ENCODE measurements at regions not wholly inside any gene's neighbourhood (a gene's known extent, or its start where the extent isn't known, plus 50 kb on each side); places are given as distances from the start of the nearest gene placed in this dataset.
A peak's percentile ranks its signal among the peaks of the same experiment; 100 is the strongest.

- Histone ChIP-seq H3K27ac (no peak overlapping the region), H3K4me3 (no peak overlapping the region), H3K27me3 (no peaks in the 10 kb centered on the region), H3K36me3 (no peaks in the 10 kb centered on the region), H3K9me3 (replicated peaks) (no peaks in the 10 kb centered on the region), H3K4me1 (no peaks in the 10 kb centered on the region)
- no peak for DNase-seq
These were observed 62.0 kb downstream of the HFE start for GRCh38 chr6:26149240-26149639.

GRCh38 chr6:26152226-26153101 is 65.2 kb downstream of the HFE start:
- H3K9me3 ChIP-seq (replicated peaks), result no peaks in the 10 kb centered on the region
- H3K4me3 ChIP-seq, result no peak overlapping the region
- no peaks in the 10 kb centered on the region for H3K27me3 ChIP-seq
- no peak overlapping the region for H3K27ac ChIP-seq
- no peaks in the 10 kb centered on the region for H3K36me3 ChIP-seq
- peaks cover 2% of the 10 kb centered on the region; the same call in 1 of the 2 replicates for H3K4me1 ChIP-seq
- no peak for DNase-seq

GRCh38 chr6:26155061-26155930 is 68.1 kb downstream of the HFE start:
- Histone ChIP-seq H3K36me3 (no peaks in the 10 kb centered on the region), H3K27ac (peak overlapping the region; percentile 97)
- peak; percentile 55 to 69 for DNase-seq

GRCh38 chr6:26156105-26156849 is 69.0 kb downstream of the HFE start:
- Histone ChIP-seq H3K9me3 (replicated peaks) (no peaks in the 10 kb centered on the region), H3K4me3 (peak overlapping the region; percentile 63), H3K27me3 (no peaks in the 10 kb centered on the region), H3K27ac (peak overlapping the region; percentile 97), H3K36me3 (no peaks in the 10 kb centered on the region), H3K4me1 (peaks cover 2% of the 10 kb centered on the region; the same call in 1 of the 2 replicates)
- peak; percentile 89 to 91 for DNase-seq

More at GRCh38 chr6:26155061-26155930, 68.1 kb downstream of the HFE start:
- H3K4me1 ChIP-seq, result peaks cover 2% of the 10 kb centered on the region; the same call in 1 of the 2 replicates
- H3K4me3 ChIP-seq, result peak overlapping the region; percentile 63
- H3K27me3 ChIP-seq, result no peaks in the 10 kb centered on the region
- H3K9me3 ChIP-seq (replicated peaks), result no peaks in the 10 kb centered on the region

GRCh38 chr6:26156850-26157250 is 69.6 kb downstream of the HFE start:
- Histone ChIP-seq H3K27me3 (no peaks in the 10 kb centered on the region), H3K36me3 (no peaks in the 10 kb centered on the region), H3K4me1 (peaks cover 2% of the 10 kb centered on the region; the same call in 1 of the 2 replicates), H3K9me3 (replicated peaks) (no peaks in the 10 kb centered on the region), H3K27ac (peak overlapping the region; percentile 97), H3K4me3 (peak overlapping the region; percentile 63)
- DNase-seq, result peak; percentile 81

GRCh38 chr6:26157251-26158075 is 70.2 kb downstream of the HFE start:
- Histone ChIP-seq H3K4me3 (peak overlapping the region; percentile 63), H3K4me1 (peaks cover 2% of the 10 kb centered on the region; the same call in 1 of the 2 replicates), H3K36me3 (no peaks in the 10 kb centered on the region), H3K27me3 (no peaks in the 10 kb centered on the region), H3K27ac (peak overlapping the region; percentile 97), H3K9me3 (replicated peaks) (no peaks in the 10 kb centered on the region)
- peak; percentile 85 to 96 for DNase-seq

GRCh38 chr6:26158076-26158580 is 70.9 kb downstream of the HFE start:
- H3K27ac ChIP-seq, result peak overlapping the region; percentile 18
- no peaks in the 10 kb centered on the region for H3K36me3 ChIP-seq
- peak in 1 of 2 experiments; percentile 87 for DNase-seq
- peaks cover 2% of the 10 kb centered on the region; the same call in 1 of the 2 replicates for H3K4me1 ChIP-seq
- no peaks in the 10 kb centered on the region for H3K9me3 ChIP-seq (replicated peaks)
- H3K27me3 ChIP-seq, result no peaks in the 10 kb centered on the region
- H3K4me3 ChIP-seq, result peak overlapping the region; percentile 63

- Histone ChIP-seq H3K27me3 (no peaks in the 10 kb centered on the region), H3K27ac (peak overlapping the region; percentile 18), H3K9me3 (replicated peaks) (no peaks in the 10 kb centered on the region), H3K4me1 (peaks cover 2% of the 10 kb centered on the region; the same call in 1 of the 2 replicates), H3K36me3 (no peaks in the 10 kb centered on the region), H3K4me3 (peak overlapping the region; percentile 63)
- peak; percentile 37 to 58 for DNase-seq
These were observed 71.5 kb downstream of the HFE start for GRCh38 chr6:26158581-26159356.

- H3K4me3 ChIP-seq, result peak overlapping the region; percentile 63
- H3K9me3 ChIP-seq (replicated peaks), result no peaks in the 10 kb centered on the region
- no peaks in the 10 kb centered on the region for H3K36me3 ChIP-seq
- no peaks in the 10 kb centered on the region for H3K27me3 ChIP-seq
- peak overlapping the region; percentile 18; the same call in 1 of the 2 replicates for H3K27ac ChIP-seq
- peak in 1 of 2 experiments; percentile 37 for DNase-seq
- H3K4me1 ChIP-seq, result peaks cover 2% of the 10 kb centered on the region; the same call in 1 of the 2 replicates
These were observed 72.4 kb downstream of the HFE start for GRCh38 chr6:26159357-26160273.

GRCh38 chr6:26161322-26161721 is 74.1 kb downstream of the HFE start:
- no peaks in the 10 kb centered on the region for H3K9me3 ChIP-seq (replicated peaks)
- H3K4me3 ChIP-seq, result no peak overlapping the region
- H3K36me3 ChIP-seq, result no peaks in the 10 kb centered on the region
- H3K27me3 ChIP-seq, result no peaks in the 10 kb centered on the region
- no peaks in the 10 kb centered on the region for H3K4me1 ChIP-seq
- no peak overlapping the region for H3K27ac ChIP-seq
- no peak for DNase-seq

- no peaks in the 10 kb centered on the region for H3K4me1 ChIP-seq
- no peaks in the 10 kb centered on the region for H3K27me3 ChIP-seq
- H3K4me3 ChIP-seq, result no peak overlapping the region
- no peak for DNase-seq
- H3K36me3 ChIP-seq, result no peaks in the 10 kb centered on the region
- no peaks in the 10 kb centered on the region for H3K9me3 ChIP-seq (replicated peaks)
- no peak overlapping the region for H3K27ac ChIP-seq
These were observed 75.2 kb downstream of the HFE start for GRCh38 chr6:26162399-26162798.
